DMS79 treated with DMSO at 0.1 percent for 48 hours (cell line): ENCODE measurements at regions not wholly inside any gene's neighbourhood (a gene's known extent, or its start where the extent isn't known, plus 50 kb on each side); places are given as distances from the start of the nearest gene placed in this dataset.
"Not testable (repeated sequence)": the region's sequence is repeated elsewhere in the genome, so short reads cannot be mapped to it uniquely, and the experiment has no call there.

Source experiments
- DNase-seq: peaks from one replicate; lab custom pipeline; 2025; lab: John Stamatoyannopoulos, UW

DNA sequence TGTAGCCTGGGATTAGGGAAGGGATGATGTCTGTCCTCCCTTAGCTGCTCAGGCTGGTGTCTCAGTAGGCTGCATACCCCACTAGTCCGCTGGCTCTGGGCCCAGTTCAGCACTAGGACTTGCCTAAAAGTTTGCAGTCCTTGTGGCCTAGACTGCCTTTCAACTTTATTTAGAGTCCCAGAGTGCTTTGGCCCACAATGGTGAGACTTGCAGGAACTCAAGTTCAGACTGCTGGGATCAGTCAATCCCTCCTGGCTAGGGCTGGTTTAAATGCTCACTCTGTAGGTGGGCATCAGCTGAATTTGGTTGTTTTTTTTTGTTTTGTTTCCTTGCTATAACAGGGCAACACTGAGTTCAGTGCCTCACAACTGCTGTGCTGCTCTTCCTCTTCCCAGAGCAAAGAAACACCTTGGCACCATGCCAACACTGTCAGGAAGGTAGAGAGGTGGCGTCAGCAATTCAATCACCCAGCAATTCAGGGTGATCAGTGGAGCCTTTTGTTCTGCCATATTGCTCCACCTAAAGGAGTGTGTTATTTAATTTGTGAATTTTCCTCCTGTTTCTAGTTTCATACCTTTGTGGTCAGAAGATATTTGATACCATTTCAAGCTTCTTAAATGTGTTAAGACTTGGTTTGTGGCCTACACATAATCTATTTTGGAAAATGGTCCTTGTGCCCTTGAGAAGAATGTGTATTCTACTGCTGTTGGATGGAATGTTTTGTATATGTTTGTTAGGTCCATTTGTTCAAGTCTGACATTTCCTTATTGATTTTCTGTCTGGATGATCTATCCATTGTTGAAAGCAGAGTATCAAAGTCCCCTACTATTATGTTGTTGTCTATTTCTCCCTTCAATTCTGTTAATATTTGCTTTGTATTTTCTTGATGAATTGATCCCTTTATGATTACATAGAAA is 284.0 kb upstream of the PMFBP1 start:
- no peak for DNase-seq

DNA sequence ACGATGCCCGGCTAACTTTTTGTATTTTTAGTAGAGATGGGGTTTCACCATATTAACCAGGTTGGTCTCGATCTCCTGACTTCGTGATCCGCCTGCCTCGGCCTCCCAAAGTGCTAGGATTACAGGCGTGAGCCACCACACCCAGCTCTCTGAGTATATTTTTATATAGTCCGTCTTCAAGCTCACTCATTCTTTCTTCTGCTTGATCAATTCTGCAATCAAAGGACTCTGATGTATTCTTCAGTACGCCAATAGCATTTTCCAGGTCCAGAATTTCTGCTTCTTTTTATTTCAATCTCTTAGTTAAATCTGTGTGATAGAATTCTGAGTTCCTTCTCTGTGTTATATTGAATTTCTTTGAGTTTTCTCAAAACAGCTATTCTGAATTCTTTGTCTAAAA is 281.9 kb upstream of the PMFBP1 start:
- not testable (repeated sequence) for DNase-seq

DNA sequence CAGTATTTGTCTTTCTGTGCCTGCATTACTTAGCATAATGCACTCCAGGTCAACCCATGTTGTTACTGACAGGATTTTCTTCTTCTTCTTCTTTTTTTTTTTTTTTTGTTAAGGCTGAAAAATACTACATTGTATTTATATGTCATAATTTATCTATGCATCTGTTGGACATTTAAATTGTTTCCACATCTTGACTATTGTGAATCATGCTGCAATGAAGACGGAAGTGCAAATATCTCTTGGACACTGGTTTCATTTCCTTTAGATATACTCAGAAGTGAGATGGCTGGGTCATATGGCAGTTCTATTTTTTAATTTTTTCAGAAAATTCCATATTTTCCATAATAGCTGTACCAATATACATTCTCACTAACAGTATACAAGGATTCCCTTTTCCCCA is 272.7 kb upstream of the PMFBP1 start:
- DNase-seq: no peak

DNA sequence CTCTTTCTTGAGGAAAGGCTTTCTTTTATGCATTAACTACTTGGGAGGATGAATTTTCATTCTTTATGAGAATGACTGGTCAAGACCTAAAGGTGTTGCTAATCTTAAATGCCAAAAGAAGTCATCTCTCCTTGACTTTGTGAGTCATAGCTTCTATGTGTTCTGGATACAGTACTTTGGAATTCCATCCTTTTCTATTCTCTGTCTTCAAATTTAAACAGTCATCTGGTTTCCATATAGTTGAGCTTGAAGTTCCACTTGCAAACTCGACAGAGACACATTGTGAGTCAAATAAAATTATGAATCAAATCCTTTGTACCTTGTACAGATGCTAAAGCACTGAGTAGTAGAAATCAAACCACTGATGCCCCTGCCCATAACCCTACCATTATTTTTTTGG is 271.9 kb upstream of the PMFBP1 start:
- no peak for DNase-seq

DNA sequence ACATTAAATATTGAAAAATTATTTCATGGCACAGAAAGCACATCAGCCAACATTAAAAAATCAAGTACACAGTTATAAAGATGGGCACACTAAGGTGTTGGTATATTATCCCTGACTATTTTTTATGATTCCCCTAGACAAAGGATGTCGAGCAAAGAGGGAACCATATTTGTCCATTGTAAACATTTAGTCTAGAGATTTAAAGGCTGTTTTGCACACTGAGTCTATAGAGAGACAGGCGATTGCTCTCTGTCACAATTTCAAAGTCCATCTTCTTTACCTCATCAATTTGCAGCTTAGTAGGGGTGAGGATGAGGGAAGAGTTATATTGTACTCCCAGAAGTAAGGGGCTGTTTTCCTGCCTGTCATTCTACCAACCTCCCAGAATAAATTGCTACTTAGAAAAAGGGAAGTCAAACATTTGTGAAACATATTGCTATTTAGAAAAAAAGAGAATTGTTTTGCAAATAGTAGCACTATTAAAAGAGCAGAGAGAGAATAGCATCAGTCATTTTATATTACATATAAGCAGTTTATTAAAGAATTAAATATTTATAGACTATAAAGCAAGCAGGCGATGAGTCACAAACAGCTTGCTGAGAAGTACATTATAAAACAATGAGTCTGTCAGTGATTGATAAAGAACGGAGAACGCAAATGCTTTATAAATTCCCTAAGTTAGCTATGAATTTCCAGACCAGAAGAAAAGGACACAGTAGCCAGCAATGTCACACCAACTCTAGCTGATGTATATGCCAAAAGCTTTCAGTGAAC is 270.6 kb upstream of the PMFBP1 start:
- no peak for DNase-seq

DNA sequence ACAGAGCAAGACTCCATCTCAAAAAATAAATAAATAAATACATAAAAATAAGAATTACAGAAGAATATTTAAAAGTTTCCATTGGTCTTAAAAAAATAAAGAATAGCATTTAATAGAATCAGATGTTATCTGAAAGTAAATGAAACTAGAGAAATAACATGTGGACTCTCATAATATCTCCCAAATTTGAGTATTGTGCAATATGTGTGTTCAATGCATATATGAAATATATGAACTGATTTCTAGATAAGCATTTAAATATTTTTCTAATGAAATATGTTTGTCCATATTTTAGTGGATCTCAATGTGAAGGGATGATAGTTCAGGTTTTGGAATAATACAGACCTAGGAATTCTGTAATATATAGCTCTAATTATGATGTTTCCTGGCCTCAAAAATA is 265.9 kb upstream of the PMFBP1 start:
- DNase-seq: no peak

DNA sequence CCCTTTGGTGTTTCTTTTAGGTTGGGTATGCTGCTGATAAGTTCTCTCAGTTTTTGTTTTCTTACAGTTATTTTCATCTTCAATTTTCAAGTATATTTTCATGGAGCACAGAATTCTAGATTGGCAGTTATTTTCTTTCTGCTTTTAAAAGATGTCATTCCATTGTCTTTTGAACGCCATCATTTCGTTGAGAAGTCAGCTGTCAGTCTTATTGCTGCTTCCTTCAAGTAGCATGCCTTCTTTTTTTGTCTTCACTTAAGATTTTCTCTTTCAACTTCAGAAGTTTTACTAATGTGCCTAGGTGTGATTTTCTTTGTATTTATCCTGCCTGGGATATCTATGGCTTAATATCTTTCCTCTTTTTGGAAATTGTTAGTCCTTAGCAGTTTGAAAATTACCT is 262.2 kb upstream of the PMFBP1 start:
- DNase-seq: no peak

DNA sequence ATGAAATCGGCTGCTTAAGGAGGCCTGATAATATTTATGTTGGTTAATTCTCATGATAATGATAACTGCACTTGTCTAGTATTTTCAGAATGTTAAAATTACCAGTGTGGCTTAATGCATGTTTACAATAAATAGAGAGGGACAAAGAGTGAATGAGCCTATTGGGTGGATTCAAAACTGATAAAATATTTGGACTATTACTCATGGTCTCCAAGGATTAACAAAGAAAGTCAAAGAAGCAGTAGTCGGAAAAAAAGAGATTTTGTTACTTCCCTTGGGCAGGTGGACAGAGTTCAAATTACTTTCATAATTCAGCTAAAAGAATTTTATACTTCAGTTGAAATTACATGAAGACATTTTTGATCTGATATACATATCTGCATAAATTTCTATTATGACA is 258.2 kb upstream of the PMFBP1 start:
- no peak for DNase-seq

DNA sequence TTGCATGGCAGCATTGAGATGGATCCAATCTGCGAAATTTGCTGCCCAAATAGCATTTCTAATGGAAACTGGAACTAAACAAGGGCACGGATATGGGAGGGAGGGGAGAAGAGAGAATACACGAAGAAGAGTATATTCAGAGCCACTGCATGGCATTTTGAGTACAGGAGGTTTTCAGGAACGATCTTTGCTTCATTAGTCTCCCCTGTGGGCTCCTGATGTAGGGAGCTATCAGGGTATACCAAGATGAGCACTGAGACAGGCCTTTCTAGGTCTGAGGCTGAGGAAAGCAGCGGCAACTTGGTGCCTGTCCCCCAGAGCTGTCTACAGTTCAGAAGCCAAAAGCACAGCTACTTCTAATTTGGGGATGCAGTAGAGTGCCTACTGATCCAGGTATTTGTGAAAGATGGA is 257.7 kb upstream of the PMFBP1 start:
- DNase-seq: no peak

DNA sequence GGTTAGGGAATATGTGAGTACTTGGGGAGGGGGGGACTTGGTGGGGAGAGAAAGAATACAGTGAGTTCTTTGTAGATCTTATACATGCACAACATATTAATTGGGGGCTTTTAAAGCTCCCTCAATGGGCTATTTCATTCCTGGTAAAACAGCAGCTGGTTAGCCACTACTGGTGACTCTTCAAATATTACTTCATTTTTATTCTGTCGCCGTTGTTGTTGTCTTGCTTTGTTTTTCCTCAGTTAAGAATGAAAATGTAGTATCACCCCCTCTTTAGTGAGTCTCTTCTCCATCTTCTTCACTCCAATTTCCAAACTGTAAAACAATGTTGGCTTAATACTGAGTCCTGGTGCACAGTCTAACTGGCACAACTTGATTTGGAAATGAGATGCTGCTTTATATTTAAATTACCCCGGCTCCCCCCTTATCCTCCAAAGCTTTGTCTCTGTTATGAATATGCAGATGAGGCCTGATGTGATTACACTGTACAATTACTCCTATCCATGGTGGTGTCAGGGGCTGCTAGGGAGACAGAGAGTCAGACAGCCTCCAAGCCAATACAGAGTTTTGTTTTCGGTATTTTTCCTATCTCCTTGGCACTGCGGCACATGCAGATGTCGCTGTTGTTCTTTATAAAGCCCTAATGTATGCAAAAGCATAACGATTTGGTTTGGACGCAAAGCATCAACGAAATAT is 256.9 kb upstream of the PMFBP1 start:
- no peak for DNase-seq

DNA sequence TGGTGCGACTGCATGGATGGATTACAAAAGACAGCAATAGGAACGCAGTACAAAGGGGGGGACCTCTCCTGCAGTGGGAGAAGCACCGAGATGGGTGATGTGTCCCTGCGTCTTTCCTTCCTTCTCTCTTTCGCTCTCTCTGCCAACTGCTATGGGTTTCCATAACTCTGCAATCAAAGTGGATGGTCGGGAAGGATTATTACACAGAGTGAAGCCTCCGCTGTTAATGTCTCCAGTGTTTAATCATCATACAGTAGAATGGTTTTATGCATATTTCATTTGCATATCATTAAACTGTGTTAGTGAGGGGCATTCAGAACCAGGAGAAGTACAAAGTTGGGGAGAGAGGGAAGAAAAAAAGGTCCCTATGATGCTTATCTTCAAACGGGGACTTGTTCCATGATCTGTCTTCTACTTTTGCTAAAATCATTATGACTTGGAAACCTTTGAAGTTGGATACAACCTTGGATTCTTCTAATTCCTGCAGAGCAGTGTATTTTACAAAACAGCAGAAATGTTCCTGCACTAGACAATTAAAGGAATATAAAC is 255.9 kb upstream of the PMFBP1 start:
- no peak for DNase-seq

DNA sequence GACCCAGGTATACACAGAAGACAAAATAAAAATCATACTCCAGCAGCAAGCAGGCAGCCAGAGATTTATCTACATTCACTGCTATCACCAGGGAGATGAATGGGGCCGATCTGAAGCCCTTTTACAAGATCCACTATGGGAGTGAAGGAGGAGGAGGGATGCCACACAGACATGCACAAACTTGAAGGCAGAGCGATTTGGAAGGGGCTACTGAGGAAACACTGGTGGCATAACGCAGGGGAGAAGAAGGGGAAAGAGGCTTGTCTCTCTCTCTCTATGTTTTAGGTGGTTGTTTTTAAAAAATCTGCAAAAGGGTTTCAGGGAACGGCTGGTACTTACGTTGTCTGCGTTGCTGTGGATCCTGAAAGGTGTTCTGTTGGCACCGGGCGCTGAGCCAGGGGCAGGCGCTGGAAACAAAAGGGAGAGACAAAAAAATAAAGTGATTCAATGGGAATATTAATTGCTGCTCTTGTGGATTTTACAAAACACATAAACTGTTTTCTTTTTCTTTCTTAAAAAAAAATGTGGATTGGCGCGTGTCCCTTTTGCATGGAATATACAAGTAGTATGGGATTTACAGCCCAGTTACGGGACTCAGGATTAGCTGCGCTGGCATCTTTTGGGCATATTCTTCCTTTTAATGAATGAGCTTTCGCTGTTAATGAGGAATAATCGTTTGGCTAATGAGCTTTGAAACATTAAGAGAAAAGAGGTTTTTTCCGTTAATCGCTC is 255.3 kb upstream of the PMFBP1 start:
- DNase-seq: no peak

DNA sequence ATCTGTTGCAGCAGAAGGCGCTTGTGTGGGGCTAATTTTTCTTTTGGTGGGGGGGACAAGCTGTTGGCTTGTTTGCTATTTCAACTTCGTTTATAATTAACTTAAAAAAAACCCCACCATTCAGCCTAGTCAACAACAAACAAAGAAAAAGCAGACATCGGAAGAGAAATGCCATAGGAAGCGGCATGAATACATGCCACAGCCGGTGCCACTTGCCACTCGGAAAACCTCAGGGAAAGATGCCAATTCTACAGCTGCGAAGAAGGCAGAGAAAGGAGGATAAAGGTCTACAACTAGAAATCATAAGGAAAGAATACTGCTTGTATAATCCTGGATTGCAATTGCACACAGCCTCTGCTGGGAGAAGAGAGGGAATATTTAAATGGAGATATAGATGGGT is 254.4 kb upstream of the PMFBP1 start:
- DNase-seq: no peak

DNA sequence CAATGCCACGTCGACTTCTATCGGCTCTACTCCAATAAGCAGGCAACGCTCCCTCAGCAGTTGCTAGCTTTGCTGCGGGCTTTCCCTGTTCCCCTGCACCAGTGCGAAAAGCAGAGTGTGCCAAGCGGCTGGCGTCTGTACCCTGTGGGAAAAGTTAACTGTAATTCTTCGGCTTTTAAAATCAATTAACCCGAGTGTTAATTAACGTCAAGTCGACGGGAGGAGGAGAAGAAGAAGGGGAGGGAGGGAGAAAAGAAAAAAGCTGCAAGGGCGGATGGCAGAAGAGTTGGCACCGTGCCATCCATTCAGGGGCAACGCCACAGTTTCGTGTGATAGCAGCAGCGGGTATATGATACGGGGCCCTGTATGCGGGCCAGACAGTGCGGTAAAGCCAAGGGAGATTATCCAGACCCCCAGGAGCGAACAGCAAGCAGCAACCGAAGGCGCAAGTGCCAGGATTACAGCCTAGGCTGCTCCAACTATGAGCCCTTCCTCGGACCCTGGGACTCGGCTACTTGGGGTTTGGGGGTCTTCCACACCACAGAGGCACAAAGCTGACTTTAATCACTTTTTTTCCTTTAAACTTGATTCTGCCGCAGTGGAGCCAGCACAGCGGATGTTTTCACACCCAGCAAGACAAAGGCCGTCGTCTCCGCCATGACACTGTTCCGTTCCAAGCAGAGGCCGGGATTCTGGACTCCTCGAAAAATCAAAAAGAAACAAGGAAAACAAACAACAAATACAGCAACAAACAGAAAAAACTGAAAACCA is 253.8 kb upstream of the PMFBP1 start:
- DNase-seq: no peak

DNA sequence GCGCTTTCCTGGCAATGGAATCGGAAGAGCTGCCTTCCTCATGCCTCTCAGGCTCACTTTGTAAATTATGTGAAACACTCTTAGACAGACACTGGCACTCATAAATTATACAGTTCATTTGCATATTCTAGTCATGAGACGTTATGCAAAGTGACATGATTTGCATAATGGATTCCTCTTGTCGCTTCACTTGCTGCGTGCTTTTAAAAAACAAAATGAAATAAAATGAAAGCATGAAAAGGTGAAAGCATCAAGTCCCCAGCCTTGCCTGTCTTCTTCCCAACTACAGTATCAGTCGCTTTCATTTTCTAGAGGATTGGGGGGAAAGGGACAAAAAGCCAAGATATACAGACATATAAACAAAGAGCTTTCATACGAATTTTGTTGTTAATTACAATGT is 252.8 kb upstream of the PMFBP1 start:
- no peak for DNase-seq

DNA sequence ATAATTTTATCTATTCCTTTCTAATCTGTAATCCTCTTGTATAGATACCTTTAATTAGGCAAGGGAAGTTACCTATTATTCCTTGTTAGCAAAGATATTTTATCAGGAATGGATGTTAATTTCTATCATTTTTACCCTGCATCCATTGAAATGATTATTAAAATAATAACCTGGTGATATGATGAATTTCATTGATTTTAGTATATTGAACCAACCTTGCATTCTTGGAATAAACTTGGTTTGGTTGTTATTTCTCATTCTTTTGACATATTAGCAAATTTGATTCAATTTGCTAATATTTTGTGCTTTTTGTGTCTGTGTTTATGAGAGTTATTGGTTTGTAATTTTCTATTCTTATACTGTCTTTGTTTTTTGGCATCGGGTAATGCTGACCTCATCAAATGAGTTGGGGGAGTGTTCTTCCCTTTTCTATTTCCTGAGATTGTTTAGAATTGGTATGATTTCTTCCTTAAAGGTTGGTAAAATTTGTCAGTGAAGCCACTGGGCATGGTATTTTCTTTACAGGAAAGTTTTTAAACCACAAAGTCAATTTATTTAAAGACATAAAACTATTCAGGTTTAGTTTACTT is 250.4 kb upstream of the PMFBP1 start:
- no peak for DNase-seq

DNA sequence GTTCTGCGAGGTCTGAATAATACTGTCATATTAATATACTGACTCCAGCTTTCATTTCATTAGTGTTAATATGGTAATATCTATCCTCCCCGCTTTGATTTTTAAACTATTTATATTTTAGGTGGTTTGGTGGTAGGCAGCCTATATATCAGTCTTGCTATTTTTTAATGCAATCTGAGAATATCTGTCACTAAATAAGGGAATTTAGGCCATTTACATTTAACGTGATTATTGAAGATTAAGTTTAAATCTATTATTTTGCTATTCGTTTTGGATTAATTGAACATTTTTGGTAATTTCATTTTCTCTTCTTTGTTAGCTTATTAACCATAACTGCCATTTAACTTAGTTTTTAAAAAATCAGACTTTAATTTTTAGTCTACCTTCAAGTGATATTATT is 247.7 kb upstream of the PMFBP1 start:
- no peak for DNase-seq

DNA sequence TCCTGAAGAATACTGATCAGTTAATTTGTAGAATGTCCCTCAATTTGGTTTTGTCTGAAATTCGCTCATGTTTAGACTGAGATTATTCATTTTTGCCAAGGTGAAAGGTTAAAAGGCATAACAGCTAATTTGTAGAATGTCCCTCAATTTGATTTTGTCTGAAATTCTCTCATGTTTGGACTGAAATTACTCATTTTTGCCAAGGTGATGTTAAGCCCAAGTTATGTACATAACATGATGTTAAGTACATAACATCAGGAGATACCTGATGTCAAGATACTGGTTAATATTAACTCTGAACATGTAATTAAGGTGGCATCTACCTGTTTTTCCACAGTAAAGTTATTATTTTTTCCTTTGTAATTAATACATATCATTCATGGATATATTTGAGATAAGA is 243.4 kb upstream of the PMFBP1 start:
- no peak for DNase-seq

DNA sequence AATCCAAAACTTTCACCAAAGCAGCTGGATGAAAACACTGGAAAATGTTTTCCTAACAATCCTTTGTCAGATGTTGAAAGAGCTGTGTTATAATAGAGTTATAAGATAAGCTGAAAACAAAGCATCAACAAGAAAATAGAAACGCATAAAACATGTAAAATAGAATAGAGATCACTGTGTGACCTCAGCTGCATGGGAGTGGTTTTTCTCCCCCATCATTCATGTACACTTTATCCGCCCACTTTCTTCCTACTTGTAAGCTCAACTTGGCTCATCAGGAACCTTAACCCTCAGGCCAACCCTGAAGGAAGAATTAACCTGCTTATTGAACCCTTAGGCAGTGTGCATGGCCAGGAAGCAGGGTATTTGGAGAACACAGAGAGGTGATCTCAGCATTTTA is 238.5 kb upstream of the PMFBP1 start:
- DNase-seq: no peak

DNA sequence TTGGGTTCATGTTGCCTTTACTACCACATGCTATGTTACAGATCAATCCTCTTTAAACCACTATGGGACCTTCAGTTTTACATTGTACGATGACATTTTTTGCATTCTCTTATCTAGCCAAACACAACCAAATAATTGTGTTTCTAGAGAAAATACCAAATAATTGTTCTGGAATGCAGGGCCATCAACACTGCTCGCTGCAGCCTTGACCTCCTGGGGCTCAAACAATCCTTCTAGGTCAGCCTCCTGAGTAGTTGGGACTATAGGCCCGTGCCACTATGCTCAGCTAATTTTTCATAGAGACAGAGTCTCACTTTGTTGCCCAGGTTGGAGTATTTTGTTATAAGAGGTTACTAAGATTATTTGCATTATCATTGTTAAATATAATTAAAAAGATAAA is 237.5 kb upstream of the PMFBP1 start:
- no peak for DNase-seq

DNA sequence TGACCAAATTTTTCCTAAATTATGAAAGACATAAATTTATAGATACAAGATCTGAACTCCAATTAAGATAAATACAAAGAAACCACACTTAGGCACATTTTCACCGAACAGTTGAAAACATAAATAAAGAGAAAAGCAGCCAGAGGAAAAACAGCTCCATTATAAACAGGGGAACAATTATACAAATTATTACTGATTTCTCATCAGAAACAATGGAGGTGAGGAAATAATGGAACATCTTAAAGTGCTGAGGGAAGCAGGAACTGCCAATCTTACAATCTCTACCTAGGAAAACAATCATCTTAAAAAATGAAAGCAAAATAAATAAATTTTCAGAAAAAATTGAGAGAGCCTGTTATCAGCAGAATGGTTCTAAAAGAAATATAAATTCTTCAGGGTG is 234.4 kb upstream of the PMFBP1 start:
- no peak for DNase-seq
